NCI-H2107 treated with DMSO at 0.1 percent for 48 hours (cell line): ENCODE measurements at regions not wholly inside any gene's neighbourhood (a gene's known extent, or its start where the extent isn't known, plus 50 kb on each side); places are given as distances from the start of the nearest gene placed in this dataset.
"Not testable (repeated sequence)": the region's sequence is repeated elsewhere in the genome, so short reads cannot be mapped to it uniquely, and the experiment has no call there.

Experiments used
- DNase-seq: peaks from one replicate; lab custom pipeline; 2025; ENCODE audit not compliant: unreplicated experiment; lab: John Stamatoyannopoulos, UW

DNA sequence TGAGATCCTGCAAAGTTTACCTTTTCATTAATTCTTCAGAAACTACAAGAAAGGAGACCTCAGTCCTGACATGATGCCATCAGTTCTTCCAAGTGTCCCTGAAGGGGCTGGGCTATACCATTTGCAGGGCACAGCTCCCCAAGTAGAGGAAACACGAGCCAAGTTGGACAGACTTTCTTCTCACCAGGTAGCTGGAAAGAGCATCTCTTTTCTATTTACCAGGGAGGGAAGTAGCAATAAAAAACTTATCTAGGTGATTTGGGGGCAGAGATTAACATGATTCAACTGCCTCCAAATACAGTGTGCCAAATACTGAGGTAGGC, 103.9 kb upstream of the KCND3 start:
- DNase-seq, result no peak

DNA sequence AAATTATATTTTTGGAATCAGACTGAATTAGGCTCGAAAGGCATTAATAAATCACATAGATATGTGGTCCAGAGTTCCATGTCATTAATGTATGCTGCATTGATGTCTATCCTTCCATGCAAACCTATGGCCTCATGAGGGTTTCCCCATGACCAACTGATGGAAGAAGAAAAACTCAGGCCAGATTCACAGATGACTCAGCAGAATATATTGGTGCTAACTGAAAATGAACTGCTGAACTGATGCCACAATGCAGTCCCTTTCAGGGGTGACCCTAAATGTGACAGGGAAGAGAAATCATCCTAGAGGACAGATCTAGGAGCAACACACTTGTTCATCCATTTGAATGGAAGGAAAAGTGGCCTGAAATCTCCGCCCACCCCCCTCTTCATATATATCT, 110.5 kb upstream of the KCND3 start:
- DNase-seq, result no peak

DNA sequence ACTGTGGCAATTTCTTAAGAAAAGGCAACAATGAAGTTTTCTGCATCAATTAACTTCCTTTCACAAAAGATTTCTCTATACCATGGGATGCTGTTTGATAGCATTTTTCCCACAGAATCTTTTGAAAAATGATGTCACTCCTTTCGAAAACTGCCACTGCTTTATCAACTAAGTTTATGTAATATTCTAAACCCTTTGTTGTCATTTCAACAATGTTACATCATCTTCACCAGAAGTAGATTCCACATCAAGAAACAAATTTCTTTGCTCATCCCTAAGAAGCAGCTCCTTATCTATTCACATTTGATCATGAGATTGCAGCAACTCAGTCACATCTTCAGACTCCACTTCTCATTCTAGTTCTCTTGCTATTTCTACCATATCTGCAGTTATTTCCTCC, 116.1 kb upstream of the KCND3 start:
- no peak for DNase-seq

DNA sequence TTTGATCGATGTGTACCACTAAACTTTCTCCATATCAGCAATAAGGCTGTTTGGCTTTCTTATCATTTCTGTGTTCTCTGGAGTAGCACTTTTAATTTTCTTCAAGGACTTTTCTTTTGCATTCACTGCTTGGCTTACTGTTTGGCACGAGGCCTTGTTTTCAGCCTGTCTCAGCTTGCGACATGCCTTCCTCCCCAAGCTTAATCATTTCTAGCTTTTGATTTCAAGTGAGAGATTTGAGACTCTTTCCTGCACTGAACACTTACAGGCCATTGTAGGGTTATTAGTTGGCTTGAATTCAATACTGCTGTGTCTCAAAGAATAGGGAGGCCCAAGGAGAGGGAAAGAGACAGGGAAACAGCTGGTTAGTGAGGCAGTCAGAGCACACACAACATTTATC, 120.6 kb upstream of the KCND3 start:
- DNase-seq, result no peak

DNA sequence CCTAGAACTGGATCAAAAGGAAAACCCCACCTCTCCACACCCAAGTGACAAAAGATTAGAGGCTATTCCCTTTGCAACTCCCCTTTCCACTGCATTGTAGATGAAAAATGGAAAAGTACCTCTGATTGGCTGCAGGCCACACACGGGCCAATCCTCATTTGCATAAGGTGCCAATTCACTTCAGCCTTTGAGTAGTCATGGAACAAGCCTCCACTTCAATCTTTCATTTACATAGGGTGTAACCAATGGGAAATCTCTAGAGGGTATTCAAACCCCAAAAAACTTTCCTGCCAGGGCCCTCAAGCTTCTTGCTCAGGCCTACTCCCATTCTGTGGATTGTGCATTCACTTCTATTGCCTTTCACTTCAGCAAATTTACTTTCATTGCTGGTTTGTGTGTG, 122.3 kb upstream of the KCND3 start:
- DNase-seq, result no peak

DNA sequence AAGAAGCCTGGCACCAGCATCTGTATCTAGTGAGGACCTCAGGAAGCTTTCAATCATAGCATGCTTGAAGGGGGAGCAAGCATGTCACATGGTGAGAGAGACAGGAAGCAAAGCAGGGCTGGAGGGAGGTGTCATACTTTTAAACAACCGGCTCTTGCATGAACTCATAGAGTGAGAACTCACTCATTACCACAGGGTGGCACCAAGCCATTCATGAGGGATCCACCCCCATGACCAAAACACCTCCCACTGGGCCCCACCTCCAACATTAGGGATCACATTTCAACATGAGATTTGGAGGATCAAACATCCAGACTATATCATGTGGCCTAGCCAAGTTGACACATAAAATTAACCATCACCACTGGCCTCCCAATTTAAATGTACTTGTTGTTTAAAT, 125.1 kb upstream of the KCND3 start:
- no peak for DNase-seq

DNA sequence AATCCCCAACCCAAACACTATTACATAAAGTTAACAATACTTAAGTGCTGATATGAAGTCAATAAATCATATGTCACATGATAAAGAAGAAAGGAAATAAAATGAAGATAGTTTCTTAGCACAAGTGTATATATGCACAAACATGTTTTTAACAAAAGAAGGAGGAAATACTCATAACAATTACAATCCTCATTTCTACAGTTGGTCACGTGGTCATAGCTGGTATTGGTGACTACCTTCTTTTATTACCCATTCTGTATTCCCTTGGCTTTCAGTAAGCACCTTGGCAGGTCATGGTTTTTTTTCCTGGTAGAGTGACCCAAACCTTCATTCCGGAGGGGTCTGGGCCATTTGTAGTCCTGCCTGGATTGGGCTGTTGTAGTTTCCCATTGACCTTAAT, 137.1 kb upstream of the KCND3 start:
- DNase-seq, result no peak

DNA sequence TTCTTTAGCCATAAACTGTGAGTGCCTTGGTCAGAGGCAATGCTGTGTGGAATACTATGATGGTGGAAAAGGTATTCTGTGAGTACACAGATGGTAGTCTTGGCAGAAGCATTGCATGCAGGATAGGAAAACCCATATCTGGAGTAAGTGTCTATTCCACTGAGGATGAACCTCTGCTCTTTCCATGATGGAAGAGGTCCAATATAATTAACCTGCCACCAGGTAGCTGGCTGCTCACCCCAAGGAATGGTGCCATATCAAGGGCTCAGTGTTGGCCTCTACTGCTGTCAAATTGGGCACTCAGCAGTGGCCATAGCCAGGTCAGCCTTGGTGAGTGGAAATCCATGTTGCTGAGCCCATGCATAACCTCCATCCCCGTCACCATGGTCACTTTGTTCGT, 138.1 kb upstream of the KCND3 start:
- not testable (repeated sequence) for DNase-seq

DNA sequence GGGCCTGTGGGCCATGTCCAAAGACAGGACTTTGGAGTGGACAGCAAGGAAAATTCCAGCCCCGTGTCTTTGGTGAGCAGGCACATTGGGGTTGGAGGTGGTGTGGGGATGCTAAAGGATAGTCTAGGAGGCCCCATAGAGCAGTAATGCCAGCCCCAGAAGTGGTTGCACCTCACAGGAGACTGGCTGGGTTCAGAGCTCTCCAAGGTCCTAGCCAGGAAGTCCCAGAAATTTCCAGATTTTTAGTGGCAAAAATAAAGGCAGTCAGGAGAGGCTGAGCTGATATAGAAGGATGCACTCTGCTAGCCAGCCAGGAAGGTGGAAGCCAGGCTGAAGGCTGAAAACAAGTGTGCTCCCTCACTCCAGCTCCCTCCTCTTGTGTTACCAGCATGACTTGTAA, 144.0 kb upstream of the KCND3 start:
- DNase-seq, result no peak

DNA sequence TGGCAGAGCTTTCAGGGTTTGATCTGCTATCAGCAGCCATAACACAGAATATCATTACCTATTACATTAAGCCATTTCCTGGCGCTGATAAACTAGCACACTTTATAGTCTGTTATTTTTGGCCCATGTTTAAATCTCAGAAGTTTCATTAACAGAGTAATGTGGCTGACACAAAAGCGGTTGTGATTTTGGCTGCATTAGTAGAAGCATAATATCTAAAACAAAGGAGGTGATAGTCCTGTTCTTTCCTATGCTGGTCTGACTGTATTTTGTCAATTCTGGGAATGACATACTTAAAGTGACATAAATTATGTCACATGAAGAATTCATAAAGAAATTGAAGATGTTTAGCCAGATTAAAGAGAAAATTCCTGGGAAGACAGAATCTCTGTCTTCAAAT, 151.3 kb upstream of the KCND3 start:
- no peak for DNase-seq

DNA sequence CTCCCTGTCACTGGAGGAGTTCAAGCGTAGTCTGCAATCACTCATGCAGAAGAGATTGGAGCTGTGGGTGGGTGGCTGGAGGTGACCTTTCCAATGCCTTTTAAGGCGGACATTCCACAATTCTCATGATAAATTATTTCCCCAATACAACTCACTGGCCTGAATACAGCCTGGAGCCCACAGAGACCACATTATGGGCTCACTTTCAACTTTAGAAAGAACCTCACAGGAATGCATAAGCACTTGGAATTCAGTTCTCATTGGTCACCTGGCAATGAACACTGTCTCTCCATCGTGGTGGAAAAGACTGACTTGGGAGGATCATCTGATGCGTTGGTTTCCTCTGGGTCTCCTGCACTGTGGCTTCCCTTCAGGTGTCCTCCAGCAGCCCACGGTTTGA, 151.8 kb upstream of the KCND3 start:
- no peak for DNase-seq

DNA sequence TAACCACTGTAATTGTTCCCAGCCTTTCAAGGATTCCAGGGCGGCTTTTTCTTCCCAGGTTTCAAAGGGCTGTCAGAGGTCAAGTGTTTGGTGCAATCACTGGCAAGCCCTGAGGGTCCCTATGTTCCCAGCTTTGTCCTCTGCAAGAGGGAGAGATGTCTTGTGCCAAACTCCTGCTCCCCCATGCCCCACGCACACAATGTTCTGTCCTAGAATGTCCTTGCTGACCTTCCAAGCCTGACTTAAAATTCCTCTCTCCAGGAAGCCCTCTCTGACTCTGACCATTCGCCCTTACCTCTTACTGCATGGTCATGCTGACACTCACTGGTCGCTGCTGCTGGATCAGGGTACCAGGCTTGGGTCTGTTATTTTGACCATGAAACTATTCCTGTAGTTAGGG, 152.5 kb upstream of the KCND3 start:
- DNase-seq, result no peak

DNA sequence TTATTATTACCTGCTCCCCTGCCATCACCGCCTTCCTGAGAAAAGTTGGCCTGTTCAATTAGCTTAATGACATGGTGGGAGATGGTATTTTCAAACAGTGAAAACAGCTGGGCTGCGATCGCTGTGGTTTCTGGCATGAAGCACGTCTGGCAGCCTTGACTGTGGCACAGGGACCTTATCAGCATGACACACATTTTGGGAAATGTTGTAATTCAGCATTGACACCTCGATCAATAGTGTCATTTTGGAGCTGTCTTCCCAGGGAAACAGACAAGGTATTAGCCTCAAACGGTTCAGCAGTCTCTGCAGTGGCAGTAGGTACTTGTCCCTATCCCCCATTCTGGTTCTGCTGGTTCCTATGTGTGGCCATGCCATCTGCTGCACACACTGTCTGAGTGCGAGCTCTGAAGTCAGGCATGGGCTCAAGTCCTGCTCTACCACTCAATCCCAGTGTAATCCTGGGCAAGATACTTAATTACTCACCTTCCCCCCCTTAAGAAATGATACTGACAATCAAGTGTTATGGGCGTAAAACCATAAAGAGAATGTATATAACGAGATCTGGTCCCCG, 154.5 kb upstream of the KCND3 start:
- DNase-seq, result no peak

DNA sequence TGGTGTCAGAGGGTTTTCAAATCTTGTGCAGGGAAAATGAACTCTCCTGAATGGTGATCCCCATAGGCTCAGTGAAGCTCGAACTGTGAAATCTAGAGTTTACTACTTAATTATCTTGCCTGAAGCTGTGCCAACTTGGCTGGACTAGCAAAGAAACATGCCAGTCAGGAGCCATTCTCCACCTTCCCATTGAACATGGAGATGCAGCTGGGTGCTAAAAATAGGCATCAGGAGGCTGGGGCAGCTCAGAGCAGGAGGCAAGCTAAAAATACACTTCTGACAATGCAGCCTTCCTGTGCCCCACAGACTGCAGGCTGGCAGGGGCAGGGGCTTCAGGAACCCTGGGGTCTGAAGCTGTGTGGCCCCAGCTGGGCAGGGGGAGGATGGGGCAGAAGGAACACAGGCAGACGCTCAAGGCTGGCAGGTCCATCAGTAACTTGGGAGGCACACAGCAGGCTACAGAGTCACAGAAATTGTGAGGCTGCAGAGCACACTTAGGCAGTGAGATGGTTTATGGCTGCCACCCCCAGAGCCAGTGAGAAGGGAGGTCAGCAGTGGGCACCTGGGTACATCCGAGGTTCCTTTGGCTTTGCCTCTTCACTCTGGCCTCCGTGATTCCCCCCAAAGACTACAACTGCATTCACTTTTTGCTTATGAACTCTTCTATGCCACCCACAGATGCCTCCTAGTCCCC, 155.4 kb upstream of the KCND3 start:
- no peak for DNase-seq

DNA sequence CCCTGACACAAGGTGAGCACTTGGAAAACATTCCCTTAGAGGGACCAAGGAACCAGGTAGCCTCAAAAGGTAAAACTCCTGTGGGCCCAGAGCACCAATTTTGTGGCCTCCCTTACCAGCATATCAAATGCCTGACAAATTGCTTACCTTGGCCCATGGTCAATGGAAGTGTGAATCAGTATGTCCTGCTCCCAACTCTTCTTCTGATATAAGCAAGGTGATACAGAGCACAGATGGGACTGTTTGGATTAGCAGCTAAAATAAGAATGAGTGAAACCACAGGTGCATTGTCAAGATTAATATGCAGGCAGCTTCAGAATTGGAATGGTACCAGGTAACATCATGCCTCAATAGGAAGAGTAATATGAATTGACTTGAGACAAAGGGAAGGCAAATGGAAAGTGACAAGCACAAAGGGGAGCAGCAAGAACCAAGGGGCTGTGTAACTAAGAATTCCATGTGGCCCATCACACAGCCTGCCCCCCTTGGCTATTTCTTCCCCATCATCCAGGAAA, 156.8 kb upstream of the KCND3 start:
- no peak for DNase-seq

DNA sequence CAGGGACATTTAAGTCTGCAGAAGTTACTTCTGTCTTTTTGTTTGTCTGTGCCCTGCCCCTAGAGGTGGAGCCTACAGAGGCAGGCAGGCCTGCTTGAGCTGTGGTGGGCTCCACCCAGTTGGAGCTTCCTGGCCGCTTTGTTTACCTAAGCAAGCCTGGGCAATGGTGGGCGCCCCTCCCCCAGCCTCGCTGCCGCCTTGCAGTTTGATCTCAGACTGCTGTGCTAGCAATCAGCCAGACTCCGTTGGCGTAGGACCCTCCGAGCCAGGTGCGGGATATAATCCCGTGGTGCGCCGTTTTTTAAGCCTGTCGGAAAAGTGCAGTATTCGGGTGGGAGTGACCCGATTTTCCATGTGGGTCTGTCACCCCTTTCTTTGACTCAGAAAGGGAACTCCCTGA, 170.7 kb upstream of the KCND3 start:
- DNase-seq, result not testable (repeated sequence)

DNA sequence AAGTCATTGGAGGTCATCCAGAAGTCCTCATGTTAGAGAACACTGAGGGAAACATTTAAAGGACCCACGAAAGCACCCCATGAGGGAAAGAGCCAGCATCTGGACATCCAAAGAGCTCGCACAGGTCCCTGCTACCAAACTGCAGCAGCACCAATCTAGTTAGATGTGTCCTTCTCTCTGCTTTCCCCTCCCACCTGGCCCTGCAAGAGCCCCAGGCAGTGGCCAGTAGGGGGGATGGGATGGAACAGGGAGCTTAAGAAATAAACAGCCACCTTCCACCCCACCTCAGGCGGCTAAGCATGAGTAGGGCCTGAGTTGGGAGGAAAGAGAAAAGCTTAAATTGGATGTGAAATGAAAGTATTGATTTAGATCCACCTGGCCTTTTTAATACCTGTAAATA, 175.9 kb upstream of the KCND3 start:
- no peak for DNase-seq

DNA sequence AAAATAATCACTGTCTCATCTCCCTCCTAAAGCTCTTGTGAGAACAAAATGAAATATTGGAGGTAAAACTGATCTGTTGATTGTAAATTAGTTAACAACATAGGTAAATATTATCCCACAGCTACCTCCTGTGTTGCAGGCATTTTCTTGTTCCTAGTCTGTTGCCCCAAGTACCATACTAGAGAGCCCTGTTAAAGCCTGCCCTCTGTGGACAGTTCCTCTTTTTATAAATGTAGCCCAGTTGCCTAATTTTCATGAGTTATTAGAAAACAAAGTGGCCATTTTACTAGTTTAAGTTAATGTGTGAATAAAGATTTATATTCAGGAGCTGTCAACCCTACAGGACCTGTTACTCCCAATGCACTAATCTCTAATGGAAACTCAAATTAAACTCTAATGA, 180.0 kb upstream of the KCND3 start:
- DNase-seq, result no peak

DNA sequence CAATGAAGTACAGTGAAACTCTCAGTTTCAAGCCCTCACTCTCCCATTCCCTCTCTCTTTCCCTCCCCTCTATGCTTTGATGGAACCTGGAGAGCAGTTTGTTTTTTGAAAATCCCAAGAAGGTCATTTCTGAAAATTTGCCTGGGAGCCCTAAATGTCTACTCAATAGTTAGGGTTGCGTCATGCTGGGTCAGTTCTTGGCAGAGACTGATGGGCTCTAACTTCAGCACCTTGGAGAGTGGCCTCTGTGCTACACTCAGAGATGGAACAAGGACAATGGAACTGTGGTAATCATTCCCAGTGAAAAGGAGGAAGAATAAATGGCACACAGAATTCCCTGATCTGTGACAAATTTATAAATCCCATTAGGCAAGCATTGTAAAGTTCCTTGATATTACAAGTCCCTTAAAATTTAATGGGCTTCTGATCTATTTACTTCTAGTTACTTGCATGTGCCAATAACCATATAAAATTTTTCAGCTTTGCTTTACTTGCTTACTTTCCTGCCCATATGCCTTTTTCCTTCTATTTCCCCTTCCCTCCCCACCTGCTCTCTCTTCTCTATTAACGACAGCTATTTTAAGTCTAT, 182.9 kb upstream of the KCND3 start:
- no peak for DNase-seq

DNA sequence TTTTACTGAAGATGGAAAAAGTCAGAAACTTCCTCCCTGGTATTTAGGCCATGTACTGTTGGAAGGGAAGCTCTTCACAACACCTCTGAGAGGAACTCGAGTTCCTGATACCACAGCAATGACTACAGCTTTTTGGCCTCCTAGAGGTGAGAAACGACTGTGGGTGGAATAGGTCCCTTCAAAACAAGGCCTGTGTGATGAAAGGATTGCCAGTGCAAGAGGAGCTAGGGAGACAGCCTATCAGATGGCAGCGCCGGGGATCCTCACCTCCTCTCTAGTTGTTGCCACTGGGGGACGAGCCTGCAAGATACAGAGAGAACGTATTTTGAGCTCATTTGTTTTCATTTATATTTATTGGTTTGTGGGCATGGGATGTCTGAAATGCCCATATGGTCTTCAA, 187.8 kb upstream of the KCND3 start:
- no peak for DNase-seq

DNA sequence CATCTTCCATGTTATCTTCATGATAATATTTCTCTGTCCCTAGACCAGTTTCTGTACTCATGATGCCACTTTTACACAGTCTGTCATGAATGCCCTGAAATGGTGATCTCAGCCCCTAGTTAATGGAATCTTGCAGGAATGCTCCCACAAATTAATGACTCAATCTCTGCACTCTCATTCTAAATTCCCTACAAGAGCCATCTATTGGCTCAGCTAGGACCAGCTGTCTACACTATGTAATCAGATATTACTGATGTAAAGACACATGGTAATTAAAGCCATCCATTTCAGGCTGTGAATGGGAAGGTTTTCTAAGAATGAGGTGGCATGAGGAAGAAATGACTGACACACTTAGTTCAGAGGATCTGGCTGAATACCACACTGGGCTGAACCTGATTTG, 199.1 kb upstream of the KCND3 start:
- DNase-seq, result no peak

DNA sequence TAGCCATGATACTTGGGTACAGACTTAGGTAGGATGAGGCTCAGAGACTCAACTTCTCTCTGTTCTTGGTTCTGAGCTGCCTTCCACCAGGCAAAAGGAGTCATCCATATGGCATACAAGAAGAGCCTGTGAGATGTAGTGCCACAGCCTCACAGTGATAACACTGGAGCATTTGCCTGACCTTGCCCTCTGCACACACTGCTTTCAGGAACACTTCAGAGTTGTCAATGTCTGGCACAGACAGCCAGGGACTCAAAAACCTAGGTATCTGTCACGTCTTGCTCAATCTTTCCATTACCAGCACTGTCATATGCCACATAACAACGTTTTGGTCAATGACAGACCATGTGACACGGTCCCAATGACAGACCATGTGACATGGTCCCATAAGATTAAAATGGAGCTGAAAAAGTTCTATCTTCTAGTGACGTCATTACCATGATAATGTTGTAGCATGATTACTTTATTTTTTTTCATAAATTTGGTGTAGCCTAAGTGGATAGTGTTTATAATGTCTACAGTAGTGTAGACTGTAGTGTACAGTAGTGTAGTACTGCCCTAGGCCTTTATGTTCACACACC, 199.9 kb upstream of the CTTNBP2NL start:
- no peak for DNase-seq

DNA sequence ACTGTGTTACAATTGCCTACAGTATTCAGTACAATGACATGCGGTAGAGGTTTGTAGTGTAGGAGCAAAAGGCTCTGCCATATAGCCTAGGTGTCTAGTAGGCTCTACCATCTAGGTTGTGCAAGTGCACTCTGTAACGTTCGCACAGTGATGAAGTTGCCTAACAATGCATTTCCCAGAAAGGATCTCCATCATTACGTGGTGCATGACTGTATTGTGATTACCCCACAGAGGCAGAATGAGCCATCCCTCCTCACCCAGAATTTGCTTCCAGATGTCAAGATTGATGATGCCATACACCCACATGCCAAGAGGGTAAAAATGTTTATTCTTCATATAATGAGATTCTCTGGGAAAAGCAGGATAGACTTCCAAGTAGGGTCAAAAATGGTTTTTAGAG, 199.3 kb upstream of the CTTNBP2NL start:
- no peak for DNase-seq
